Activated CD4-positive, CD25-positive, alpha-beta regulatory T cell treated with anti-CD3 and anti-CD28 coated beads, Interleukin-2, amount 50 U/mL, for 16 hours (primary cell): ENCODE measurements at regions not wholly inside any gene's neighbourhood (a gene's known extent, or its start where the extent isn't known, plus 50 kb on each side); places are given as distances from the start of the nearest gene placed in this dataset.
"Not testable (repeated sequence)": the region's sequence is repeated elsewhere in the genome, so short reads cannot be mapped to it uniquely, and the experiment has no call there.

Source experiments
- DNase-seq: peaks from one replicate; pipeline ENCODE4 v3.0.0-alpha.2; 2020; ENCODE audit warnings: low read depth, low spot score

DNA sequence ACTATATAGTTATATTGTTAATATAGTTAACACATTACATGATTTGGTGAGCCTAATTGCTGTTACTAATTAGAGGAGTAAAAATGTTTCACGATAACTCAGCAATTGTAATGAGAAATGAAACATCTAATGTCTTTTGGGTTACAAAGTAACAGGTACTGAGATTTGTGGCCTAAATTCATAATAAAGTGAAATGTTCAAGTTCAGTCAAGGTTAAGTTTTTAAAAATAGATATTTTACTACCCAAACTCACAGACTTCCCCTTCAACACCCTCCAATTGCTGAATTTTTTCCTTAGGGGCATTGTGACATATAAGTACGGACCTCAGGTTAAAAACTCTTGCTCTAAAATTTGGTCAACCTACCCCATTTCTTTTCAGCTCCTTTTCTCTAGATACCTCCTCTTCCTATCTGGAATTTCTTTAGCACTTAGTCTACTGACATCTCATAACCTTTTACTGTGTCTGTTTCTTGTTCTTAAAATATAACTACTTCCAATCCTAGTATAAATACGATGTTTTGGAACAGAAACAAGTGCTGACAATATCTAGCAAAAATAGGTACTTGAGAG is 112.3 kb upstream of the PRSS16 start:
- no peak for DNase-seq

DNA sequence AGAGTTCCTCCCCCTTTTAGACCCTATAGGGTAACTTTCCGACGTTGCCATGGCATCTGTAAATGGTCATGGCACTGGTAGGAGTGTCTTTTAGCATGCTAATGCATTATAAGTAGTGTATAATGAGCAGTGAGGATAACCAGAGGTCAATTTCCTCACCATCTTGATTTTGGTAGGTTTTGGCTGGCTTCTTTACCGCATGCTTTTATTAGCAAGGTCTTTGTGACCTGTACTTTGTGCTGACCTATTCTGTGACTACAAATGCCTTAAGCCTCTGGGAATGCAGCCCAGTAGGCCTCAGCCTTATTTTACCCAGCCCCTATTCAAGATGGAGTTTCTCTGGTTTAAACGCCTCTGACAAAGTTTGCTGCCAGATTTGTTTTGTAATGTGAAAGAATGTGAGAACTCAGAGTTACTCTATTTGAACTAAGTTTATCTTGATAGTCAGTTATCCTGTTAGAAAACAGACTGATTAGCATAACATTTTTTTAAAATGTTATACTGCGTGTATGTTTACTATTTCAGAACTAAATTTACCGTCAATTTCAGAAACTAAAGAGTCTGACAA is 111.3 kb upstream of the PRSS16 start:
- no peak for DNase-seq

DNA sequence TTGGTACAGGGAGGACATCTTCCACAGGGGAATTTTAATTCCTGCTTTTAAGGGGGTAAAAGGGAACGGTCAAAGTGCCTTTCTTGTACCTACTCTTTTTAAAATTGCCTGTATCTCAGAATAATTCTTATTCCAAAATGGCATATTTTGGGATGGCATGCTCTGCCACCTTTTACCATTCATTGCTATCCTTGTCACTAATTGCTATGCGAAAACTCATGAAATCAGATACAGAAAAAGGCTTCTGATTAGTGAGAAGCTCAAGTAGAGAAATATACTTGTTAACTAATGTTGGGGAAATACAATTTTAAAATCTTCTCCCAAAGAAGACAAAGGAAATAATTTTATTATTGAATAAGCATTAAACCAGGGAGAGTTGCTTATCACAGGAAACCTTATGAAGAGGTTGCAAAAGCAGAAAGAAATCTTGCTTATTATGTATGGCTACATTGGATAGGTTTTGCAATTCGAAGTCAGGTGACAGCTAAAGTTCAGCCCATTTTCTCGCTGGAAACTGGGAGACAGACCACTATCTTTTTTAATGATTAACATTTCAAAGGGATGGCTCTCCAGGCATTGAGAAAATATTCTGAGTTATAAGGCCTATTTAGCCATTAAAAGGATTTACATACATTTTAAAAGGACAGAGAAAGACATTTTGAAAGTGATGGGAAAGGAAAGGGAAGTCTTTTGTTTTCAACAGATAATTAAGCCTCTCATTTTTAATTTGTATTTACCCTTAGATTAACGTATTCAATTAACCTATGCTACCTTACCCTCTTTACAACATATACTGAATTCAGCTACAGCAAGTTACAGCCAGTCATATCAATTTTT is 110.3 kb upstream of the PRSS16 start:
- DNase-seq: no peak

DNA sequence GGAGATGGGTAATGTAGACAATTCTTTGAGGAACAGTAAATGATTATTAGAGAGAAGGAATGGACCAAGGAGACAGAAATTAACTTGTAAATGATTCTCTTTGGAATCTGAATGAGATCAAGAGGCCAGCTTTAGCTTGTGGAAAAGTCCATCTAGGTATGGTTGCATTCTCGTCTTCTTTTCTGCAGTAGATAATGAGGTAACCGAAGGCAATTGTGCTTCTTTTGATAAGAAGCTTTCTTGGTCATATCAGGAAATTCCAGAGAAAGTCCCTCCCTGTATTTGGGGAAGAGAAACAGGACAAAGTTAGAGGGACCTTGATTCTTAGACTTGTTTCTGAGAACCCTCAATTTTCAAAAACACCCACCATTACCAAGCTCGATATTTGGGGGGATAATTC is 109.1 kb upstream of the PRSS16 start:
- DNase-seq: no peak

DNA sequence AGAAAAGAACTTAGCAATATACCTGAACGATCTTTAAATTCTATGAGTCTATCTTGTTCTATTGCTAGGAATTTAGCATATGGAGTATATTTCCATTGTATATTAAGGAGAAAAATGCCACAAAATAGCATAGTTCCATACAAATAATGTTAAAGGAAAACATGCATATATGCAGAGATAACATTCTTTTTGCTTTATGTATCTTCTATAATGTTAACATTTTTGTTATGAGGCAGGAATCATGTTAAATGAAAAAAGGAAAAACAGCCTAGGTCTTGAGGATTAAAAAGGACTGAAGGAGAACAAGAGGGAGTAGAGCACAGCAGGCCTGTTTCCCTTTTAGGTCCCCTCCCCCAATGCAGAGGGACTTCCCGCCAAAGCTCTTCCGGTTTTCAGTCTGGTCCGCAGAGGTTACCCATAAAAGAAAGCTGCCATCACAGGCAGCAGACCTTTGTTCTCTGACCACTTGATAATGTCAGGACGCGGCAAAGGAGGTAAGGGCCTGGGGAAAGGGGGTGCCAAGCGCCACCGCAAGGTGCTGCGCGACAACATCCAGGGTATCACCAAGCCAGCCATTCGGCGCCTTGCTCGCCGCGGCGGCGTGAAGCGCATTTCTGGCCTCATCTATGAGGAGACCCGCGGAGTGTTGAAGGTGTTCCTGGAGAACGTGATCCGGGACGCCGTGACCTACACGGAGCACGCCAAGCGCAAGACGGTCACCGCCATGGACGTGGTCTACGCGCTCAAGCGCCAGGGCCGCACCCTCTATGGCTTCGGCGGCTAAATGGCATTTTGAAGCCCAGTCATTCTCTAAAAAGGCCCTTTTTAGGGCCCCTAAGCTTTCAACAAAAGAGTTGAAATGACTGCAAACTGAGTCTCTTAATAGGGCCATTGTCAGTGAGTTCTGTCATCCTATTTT is 108.4 kb upstream of the PRSS16 start:
- DNase-seq: peak; percentile 33

DNA sequence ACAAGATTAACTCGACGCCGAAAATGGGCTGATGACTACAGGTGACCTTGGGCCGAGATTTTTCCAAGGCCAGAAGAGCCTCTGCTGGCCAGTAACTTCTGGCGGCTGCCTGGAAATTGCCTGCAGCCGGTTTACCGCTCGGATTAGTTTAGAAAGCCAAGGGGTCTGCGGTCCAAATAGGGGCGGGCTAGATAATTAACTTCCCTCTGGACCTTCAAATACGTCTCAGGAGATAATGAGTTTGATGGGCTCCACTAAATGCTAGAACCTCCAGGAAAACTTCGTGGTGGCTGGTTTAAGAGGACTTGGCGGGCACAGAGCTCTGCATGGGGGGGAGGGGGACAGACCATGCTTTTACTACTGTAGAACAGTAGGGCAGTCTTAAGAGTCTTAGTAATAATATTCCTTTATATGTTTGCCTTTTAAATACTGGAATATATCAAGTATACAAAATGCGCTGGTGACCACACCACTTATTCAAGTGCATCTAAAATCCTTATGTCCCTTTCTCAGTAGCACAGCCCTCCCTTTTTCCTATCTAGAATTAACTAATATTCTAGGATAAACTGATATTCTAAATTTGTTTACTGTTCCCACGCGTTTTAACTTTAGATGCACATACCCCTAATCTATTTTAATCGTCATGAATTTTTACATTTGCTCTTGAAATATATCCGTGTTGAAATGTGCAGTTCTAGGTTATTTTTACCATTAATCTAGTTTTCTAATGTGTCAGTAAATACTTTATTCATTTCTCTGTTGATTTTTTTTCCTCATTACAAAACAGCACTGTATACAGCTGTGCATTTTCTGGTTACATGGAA is 107.5 kb upstream of the PRSS16 start:
- DNase-seq: no peak

DNA sequence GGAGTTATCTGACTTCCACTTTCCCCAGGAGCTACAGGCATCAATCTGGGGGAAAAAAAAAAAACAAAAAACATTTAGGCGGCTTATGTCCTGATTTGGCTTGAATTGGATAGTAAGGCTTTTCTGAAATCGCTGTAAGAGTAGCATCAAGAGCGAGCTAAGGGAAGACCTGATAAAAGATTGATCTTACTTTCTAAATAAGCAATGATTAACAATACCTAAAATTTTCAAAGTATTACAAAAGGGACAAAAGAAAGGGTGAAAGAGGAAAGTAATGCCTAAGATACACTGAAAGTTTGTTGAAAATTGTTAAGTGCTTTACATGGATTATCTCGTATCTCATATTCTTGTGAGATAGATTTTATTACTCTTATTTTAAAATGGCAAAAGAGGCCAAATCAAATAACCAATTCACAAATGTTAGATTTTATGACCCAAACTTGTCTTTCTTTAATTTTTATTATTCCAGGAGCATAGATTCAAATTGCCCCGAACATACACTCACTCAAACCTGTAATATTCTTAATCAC is 106.4 kb upstream of the PRSS16 start:
- no peak for DNase-seq

DNA sequence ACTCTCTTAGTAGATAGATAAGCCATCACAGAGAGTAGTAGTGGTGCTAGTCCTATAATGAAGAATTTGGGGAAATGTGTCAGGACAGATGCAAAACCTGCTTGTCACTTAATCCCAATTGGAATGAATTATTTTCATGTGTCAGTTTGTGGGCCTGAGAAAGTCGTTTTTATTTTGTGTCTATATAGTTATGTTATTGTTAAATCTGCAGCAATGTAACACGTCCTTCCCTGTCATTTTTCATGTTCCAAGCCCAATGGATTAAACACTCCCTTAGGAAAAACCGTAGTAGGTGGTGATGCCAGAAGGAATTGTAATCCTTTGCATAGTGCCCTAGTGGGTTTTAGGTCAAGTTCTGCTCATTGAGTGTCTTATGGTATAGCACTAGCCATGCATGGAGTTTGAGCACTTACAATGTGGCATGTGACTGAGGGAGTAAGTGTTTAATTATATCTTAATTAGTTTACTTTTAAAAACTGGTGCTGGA is 105.9 kb upstream of the PRSS16 start:
- no peak for DNase-seq

DNA sequence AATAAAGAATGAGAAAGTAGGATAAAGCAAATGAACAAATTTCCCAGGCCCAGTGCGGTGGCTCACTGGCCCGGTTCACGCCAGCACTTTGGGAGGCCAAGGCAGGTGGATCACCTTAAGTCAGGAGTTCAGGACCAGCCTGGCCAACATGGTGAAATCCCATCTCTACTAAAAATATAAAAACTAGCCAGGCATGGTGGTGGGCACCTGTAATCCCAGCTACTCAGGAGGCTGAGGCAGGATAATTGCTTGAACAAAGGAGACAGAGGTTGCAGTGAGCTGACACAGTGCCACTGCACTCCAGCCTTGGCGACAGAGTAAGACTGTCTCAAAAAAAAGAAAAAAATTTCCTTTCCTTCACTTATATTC is 104.5 kb upstream of the PRSS16 start:
- DNase-seq: not testable (repeated sequence)

DNA sequence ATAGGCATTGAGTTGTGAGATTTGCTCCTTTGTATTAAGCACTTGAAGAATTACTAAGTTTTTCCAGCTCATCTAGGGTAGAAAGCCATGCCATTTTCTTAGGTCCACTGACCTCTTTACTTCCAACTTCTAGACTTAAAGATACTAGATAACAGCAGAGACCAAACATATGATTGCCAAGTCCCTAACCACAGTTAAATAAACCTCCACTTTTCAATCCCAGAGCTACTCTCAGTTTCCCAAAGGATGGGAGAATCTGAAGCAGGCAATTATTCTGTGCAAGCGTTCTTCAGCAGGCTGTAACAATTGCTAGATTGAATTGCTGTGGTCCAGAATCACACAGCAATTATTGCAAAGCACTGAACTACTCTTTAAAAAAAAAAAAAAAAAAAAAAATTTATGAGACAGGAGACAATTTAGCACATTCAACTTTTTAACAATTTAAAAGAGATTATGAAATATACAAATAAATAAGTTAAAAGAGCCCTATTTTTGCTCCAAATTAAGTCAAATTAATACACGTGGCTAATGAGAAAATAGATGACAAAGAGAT is 104.0 kb upstream of the PRSS16 start:
- no peak for DNase-seq

DNA sequence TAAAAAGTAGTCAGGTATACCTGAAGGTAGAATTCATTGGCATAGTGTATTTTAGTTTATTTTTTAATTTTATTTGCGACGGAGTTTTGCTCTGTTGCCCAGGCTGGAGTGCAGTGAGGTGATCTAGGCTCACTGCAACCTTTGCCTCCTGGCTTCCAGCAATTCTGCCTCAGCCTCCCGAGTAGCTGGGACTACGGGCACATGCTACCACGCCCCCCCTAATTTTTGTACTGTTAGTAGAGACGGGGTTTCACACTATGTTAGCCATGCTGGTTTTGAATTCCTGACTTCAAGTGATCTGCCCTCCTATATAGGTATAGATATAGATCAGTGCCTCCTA is 102.8 kb upstream of the PRSS16 start:
- DNase-seq: no peak

DNA sequence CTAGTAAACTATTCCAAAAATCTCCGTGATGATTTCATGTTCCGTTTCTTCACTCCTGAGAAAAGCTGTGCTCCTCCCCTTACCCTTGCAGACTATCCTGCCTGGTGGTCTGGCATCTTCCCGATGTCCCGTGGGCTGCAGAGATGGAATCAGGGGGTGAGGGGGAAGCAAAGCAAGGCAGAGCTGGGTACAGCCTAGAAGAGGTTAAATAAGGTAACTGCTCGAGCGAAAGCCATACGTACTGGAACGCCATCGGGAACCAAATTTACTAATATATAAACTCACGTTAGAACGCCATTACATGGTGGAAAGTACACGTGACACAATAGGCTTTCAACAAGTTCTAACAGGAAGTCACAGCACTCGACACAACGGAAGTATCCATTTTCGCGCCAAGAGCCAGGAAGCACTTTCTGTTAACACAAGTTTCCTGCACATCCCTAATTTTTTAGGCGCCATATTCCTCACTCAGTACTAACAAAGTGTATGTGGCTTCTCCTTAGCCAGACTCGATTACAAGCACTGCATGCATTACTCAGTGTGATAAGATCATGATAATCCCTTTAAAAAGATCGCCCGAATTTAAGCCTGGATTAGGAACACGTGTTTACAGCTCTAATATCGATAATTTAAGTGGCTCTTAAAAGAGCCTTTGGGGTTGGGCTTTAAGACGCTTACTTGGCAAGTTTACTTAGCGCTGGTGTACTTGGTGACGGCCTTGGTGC is 101.6 kb upstream of the PRSS16 start:
- DNase-seq: peak; percentile 56

DNA sequence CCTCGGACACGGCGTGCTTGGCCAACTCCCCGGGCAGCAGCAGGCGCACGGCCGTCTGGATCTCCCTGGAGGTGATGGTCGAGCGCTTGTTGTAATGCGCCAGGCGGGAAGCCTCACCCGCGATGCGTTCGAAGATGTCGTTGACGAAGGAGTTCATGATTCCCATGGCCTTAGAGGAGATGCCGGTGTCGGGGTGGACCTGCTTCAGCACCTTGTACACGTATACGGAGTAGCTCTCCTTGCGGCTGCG is 101.1 kb upstream of the PRSS16 start:
- DNase-seq: not testable (repeated sequence)

DNA sequence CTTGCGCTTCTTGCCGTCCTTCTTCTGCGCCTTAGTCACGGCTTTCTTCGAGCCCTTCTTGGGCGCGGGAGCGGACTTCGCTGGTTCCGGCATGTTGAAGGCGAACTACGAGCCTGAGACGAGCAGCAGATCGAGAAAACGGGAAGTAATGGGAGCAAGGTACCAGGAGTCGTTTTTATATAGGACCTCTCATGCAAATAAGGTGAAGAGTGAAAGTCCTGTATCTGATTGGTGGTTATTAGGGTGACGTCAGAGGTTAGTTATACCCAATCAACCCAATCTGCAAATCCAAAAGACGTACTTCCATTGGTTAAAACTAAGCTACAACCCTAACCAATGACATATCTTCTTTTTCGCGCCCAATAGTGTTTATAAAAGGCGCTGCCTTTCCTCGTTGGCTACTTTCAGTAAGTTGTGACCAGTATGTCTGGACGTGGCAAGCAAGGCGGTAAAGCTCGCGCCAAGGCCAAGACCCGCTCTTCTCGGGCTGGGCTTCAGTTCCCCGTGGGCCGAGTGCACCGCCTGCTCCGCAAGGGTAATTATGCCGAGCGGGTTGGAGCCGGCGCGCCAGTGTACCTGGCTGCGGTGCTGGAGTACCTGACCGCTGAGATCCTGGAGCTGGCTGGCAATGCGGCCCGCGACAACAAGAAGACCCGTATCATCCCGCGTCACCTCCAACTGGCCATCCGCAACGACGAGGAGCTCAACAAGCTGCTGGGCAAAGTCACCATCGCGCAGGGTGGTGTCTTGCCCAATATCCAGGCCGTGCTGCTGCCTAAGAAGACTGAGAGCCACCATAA is 100.6 kb upstream of the PRSS16 start:
- peak; percentile 62 for DNase-seq

DNA sequence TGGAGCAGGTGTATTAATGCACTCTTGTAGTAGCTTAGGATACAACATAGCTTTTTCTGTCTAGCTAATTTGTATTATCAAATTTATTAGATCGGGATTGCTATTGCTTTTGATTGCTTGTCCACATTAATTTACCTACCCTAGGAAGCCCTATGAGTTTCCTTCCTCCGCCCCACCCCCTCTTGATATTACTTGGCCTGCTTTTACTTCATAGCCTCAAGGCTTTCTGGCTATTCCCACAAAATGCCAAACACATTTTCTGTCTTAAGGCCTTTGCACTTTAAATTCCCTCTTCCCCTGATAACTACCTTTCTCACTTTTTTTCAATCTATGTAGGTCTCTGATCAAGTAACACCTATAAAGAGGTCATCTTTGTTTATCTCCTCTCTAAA is 99.1 kb upstream of the PRSS16 start:
- no peak for DNase-seq

DNA sequence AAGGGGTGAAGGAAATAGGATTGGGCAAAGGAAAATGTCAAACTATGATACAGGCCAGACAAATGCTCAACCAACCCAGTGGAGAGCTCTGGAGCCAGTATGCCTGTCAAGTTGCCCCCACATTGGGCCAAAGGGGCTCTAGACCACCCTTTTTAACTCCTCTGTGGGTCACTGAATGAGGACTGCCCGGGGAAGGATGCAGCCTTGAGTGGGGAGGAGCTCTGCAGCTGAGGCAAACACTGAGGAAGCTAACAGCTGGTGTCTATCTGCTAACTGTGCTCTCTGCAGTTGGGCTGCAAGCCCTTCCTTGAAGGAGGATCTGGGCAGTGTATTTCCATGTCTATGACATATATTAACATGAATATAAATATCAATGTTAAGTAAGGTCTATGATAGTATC is 98.4 kb upstream of the PRSS16 start:
- no peak for DNase-seq

DNA sequence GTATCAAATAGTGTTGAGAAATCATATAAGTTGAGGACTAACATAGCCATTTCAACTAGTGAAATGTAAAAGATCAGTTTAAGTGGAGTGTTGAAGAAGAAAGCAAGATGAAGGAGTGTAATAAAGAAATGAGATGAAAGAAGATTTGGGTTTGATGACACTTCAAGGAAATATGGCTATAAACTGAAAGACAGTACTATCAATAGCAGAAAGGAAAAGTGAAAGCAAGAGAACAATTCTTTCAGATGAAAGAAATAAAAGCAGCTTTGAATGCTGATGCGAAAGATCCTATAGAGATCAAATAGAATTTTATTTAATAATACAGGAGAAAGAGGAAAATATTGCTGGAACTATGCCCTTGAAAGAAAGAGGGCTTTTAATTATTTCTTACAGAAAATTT is 92.8 kb upstream of the PRSS16 start:
- DNase-seq: no peak

DNA sequence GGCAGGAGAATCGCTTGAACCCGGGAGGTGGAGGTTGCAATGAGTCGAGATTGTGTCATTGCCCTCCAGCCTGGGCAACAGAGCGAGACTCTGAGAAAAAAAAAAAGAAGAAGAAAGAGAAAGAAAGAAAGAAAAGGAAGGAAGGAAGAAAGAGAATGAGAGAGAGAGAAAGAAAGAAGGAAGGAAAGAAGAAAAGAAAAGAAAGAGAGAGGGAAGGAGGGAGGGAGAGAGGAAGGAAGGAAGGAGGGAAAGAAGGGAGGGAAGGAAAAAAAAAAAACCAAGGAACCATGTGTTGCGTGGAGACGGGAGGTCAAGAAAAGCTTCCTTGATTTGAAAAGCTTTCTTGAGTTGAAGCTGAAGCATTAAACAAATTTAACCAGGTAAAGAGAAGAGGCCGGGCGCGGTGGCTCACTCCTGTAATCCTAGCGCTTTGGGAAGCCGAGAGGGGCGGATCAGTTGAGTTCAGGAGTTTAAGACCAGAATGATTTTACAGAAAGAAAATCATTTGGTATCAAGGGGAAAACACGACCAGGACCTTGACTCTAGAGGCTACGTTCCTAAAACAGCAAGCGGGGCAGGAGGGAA is 90.5 kb upstream of the PRSS16 start:
- DNase-seq: no peak
